IMR-90 (cell line): ENCODE measurements at regions not wholly inside any gene's neighbourhood (a gene's known extent, or its start where the extent isn't known, plus 50 kb on each side); places are given as distances from the start of the nearest gene placed in this dataset.

Experiments
- ATAC-seq: fragments of 200-7000 bp; cut with Tn5 transposase; 2 replicates; pipeline ENCODE4 v1.9.1; 2020; ENCODE audit warnings: low read depth, mild to moderate bottlenecking, moderate library complexity
- BruUV-seq: library from RNA; stranded (reverse); fragments of 400-500 nt; replicated peaks from 2 replicates; lab custom pipeline; 2021; lab: Mats Ljungman, UMichigan
- CTCF ChIA-PET: fragments of 300-600 bp; formaldehyde crosslinking; extraction: SDS; loops from one replicate; lab custom pipeline; 2021; ENCODE audit warnings: antibody characterized with exemption; lab: Yijun Ruan, JAX
- POLR2A ChIA-PET: fragments of 300-600 bp; sonication (Branson Sonifier 250); formaldehyde crosslinking; loops from one replicate; lab custom pipeline; 2022; ENCODE audit warnings: antibody characterized with exemption; ENCODE audit not compliant: unreplicated experiment; lab: Charles Lee
- DNase-seq: peaks from one replicate; pipeline ENCODE4 v3.0.0; 2013
- H2AFZ ChIP-seq: replicated peaks from 2 replicates; pipeline ENCODE3; 2013; ENCODE audit warnings: low read length, mild to moderate bottlenecking; ENCODE audit not compliant: poor library complexity
- H2AK5ac ChIP-seq: 2 replicates; pipeline ENCODE4 v1.6.1; 2013; ENCODE audit warnings: low read depth, low read length, inconsistent platforms
- H2AK9ac ChIP-seq: replicated peaks from 2 replicates; pipeline ENCODE3; 2013; ENCODE audit warnings: mild to moderate bottlenecking, low read depth, low read length, moderate library complexity; ENCODE audit not compliant: poor library complexity
- H2BK120ac ChIP-seq: 2 replicates; pipeline ENCODE4 v1.6.1; 2013; ENCODE audit warnings: low read depth, low read length, inconsistent platforms
- H2BK15ac ChIP-seq: 3 replicates; pipeline ENCODE4 v1.6.1; 2013; ENCODE audit warnings: low read depth, low read length, inconsistent platforms
- H2BK20ac ChIP-seq: 2 replicates; pipeline ENCODE4 v1.6.1; 2013; ENCODE audit warnings: low read depth, mild to moderate bottlenecking, inconsistent platforms, low read length, moderate library complexity
- H2BK5ac ChIP-seq: 2 replicates; pipeline ENCODE4 v1.6.1; 2013; ENCODE audit warnings: mild to moderate bottlenecking, low read depth, low read length, inconsistent platforms; ENCODE audit not compliant: poor library complexity, severe bottlenecking
- H3K14ac ChIP-seq: replicated peaks from 2 replicates; pipeline ENCODE4 v1.6.1; 2013; ENCODE audit warnings: low read depth, low read length, inconsistent platforms
- H3K18ac ChIP-seq: 2 replicates; pipeline ENCODE4 v1.6.1; 2013; ENCODE audit warnings: low read depth, low read length, control low read depth
- H3K23ac ChIP-seq: 2 replicates; pipeline ENCODE4 v1.6.1; 2013; ENCODE audit warnings: low read depth, low read length, inconsistent platforms
- H3K27ac ChIP-seq: 2 replicates; pipeline ENCODE4 v1.5.1; 2013; ENCODE audit warnings: mild to moderate bottlenecking, control low read depth, low read length; ENCODE audit not compliant: insufficient read depth
- H3K27me3 ChIP-seq: 2 replicates; pipeline ENCODE4 v1.6.1; 2013; ENCODE audit warnings: low read length; ENCODE audit not compliant: control insufficient read depth, insufficient read depth
- H3K36me3 ChIP-seq: 2 replicates; pipeline ENCODE4 v1.6.1; 2013; ENCODE audit warnings: low read length, mixed read lengths; ENCODE audit not compliant: control insufficient read depth, insufficient read depth
- H3K4ac ChIP-seq: 2 replicates; pipeline ENCODE4 v1.6.1; 2013; ENCODE audit warnings: low read depth, low read length, inconsistent platforms
- H3K4me1 ChIP-seq: 2 replicates; pipeline ENCODE4 v1.6.1; 2013; ENCODE audit warnings: low read length, mixed read lengths; ENCODE audit not compliant: control insufficient read depth, insufficient read depth
- H3K4me2 ChIP-seq: 2 replicates; pipeline ENCODE4 v1.6.1; 2013; ENCODE audit warnings: low read depth, mild to moderate bottlenecking, control low read depth, low read length, moderate library complexity
- H3K4me3 ChIP-seq: 2 replicates; pipeline ENCODE4 v1.5.1; 2013; ENCODE audit warnings: low read depth, mild to moderate bottlenecking, control low read depth, low read length, moderate library complexity; ENCODE audit not compliant: insufficient read depth
- H3K56ac ChIP-seq: 2 replicates; pipeline ENCODE4 v1.6.1; 2013; ENCODE audit warnings: low read length, inconsistent platforms; ENCODE audit not compliant: insufficient read depth; ENCODE audit errors: extremely low read depth
- H3K79me1 ChIP-seq, 2 experiments: 2 replicates each; pipeline ENCODE4 v1.6.1; 2013; ENCODE audit warnings: low read length in 2 of 2, inconsistent platforms in 1 of 2, low read depth in 1 of 2
- H3K9ac ChIP-seq: 2 replicates; pipeline ENCODE4 v1.6.1; 2013; ENCODE audit warnings: low read depth, low read length, control low read depth
- H3K9me1 ChIP-seq: 2 replicates; pipeline ENCODE4 v1.6.1; 2013; ENCODE audit warnings: low read length, inconsistent platforms; ENCODE audit not compliant: insufficient read depth
- H3K9me3 ChIP-seq: 2 replicates; pipeline ENCODE4 v1.6.1; 2013; ENCODE audit warnings: low read length; ENCODE audit not compliant: control insufficient read depth, insufficient read depth
- H4K20me1 ChIP-seq: 2 replicates; pipeline ENCODE4 v1.6.1; 2013; ENCODE audit warnings: low read length, inconsistent platforms; ENCODE audit not compliant: insufficient read depth
- H4K5ac ChIP-seq: 2 replicates; pipeline ENCODE4 v1.6.1; 2013; ENCODE audit warnings: mild to moderate bottlenecking, low read depth, low read length, control low read depth
- H4K8ac ChIP-seq, 2 experiments: 2 replicates each; pipeline ENCODE4 v1.6.1; 2013; ENCODE audit warnings: low read depth in 2 of 2, low read length in 2 of 2, control low read depth in 1 of 2, inconsistent platforms in 1 of 2
- H4K91ac ChIP-seq: 2 replicates; pipeline ENCODE4 v1.6.1; 2013; ENCODE audit warnings: low read depth, low read length, inconsistent platforms; ENCODE audit not compliant: insufficient read depth
- BHLHE40 ChIP-seq: fragments of 150-350 bp; IDR thresholded peaks from 2 replicates; pipeline ENCODE4 v1.6.1; 2016; ENCODE audit warnings: mild to moderate bottlenecking, low read depth, low read length
- CTCF ChIP-seq: conservative IDR thresholded peaks from 2 replicates; pipeline ENCODE4 v1.5.1; 2012; ENCODE audit warnings: mild to moderate bottlenecking, low read depth, low read length, improper control_type of control experiment
- MAFK ChIP-seq: IDR thresholded peaks from 2 replicates; pipeline ENCODE4 v1.6.1; 2012; ENCODE audit warnings: low read depth, low read length, improper control_type of control experiment
- MAZ ChIP-seq: IDR thresholded peaks from 2 replicates; pipeline ENCODE4 v1.6.1; 2012; ENCODE audit warnings: low read depth, mild to moderate bottlenecking, low read length, improper control_type of control experiment, moderate library complexity, borderline replicate concordance
- POLR2A ChIP-seq: IDR thresholded peaks from 2 replicates; pipeline ENCODE4 v1.6.1; 2012; ENCODE audit warnings: mild to moderate bottlenecking, low read depth, low read length
- RAD21 ChIP-seq: IDR thresholded peaks from 2 replicates; pipeline ENCODE4 v1.6.1; 2012; ENCODE audit warnings: low read length, improper control_type of control experiment
- RCOR1 ChIP-seq: IDR thresholded peaks from 2 replicates; pipeline ENCODE4 v1.6.1; 2012; ENCODE audit warnings: mild to moderate bottlenecking, low read length, improper control_type of control experiment; ENCODE audit not compliant: insufficient replicate concordance
- SMC3 ChIP-seq: fragments of 150-350 bp; IDR thresholded peaks from 2 replicates; pipeline ENCODE4 v1.6.1; 2016; ENCODE audit warnings: low read depth, mild to moderate bottlenecking, antibody characterized with exemption, low read length, moderate library complexity
- WGBS, 2 experiments: methylation state at CpG; one replicate each; pipeline versions ENCODE4 v1.1.5 to v1.1.7; 2013; ENCODE audit warnings: missing lambda C conversion rate in 2 of 2; ENCODE audit not compliant: insufficient read length in 1 of 2; ENCODE audit errors: extremely low coverage in 2 of 2; 5-methylcytosine and 5-hydroxymethylcytosine counted together
- dilution Hi-C: fragments of 300-500 bp; cut with HindIII; formaldehyde crosslinking; loops from one replicate; pipeline ENCODE4 v1.14.3; 2018; ENCODE audit warnings: low sequenced_read_pairs; ENCODE audit not compliant: unreplicated experiment
- in situ Hi-C: fragments of 300-500 bp; cut with MboI; formaldehyde crosslinking; loops from 3 replicates; pipeline ENCODE4 v1.14.3; 2019; ENCODE audit warnings: low sequenced_read_pairs, inconsistent platforms, mixed read lengths
- intact Hi-C: fragments of 100-400 bp; cut with micrococcal nuclease; formaldehyde crosslinking; loops from 2 replicates; pipeline ENCODE4 v1.10.0; 2022

- DNase-seq (peak; percentile 5), ATAC-seq (peak; percentile 61)
- no peak overlapping the region for H3K4me3 ChIP-seq
- POLR2A ChIA-PET = no interaction called here
- H3K27ac ChIP-seq = no peak overlapping the region
- H3K14ac ChIP-seq = no peak overlapping the region
- H2BK20ac ChIP-seq = no peak overlapping the region
- no peaks in the 10 kb centered on the region for H3K27me3 ChIP-seq
- H3K9me1 ChIP-seq = no peaks in the 10 kb centered on the region
- H2AK9ac ChIP-seq = no peak overlapping the region
- H3K9me3 ChIP-seq = no peaks in the 10 kb centered on the region
- H3K23ac ChIP-seq = no peak overlapping the region
- no peak overlapping the region for H2AFZ ChIP-seq
- in situ Hi-C loops = no loop called here
- H3K4me1 ChIP-seq = no peaks in the 10 kb centered on the region
- H4K8ac ChIP-seq = no peak overlapping the region
- no peak overlapping the region for H3K9ac ChIP-seq
- H2BK15ac ChIP-seq = no peak overlapping the region
- dilution Hi-C loops = no loop called here
- H4K20me1 ChIP-seq = no peaks in the 10 kb centered on the region
- no peak for TF ChIP-seq SMC3
- no peak for TF ChIP-seq MAFK
- TF ChIP-seq MAZ = no peak
- no peak for TF ChIP-seq POLR2A
- no peak for TF ChIP-seq BHLHE40
- no peak for TF ChIP-seq RAD21
- TF ChIP-seq CTCF = no peak
- TF ChIP-seq RCOR1 = no peak
- no peak overlapping the region for H2BK120ac ChIP-seq
- intact Hi-C loops = no loop called here
- H2BK5ac ChIP-seq = no peak overlapping the region
- CTCF ChIA-PET = no interaction called here
- H3K56ac ChIP-seq = no peak overlapping the region
- no peak overlapping the region for H2AK5ac ChIP-seq
- no peak overlapping the region for H4K91ac ChIP-seq
- no TSS peak for BruUV-seq
- no peaks in the 10 kb centered on the region for H3K36me3 ChIP-seq
- no peak overlapping the region for H4K5ac ChIP-seq
- H3K18ac ChIP-seq = no peak overlapping the region
- H3K4ac ChIP-seq = no peak overlapping the region
- no CpG with 5 or more reads among the region's 1 CpG for WGBS, 2 experiments
- no peaks in the 10 kb centered on the region for H3K79me1 ChIP-seq
- H3K4me2 ChIP-seq = no peak overlapping the region
These were observed 705.5 kb downstream of the DIPK2A start for GRCh38 chr3:144677103-144677502.
